RPMI7951 (cell line): ENCODE measurements at regions not wholly inside any gene's neighbourhood (a gene's known extent, or its start where the extent isn't known, plus 50 kb on each side); places are given as distances from the start of the nearest gene placed in this dataset.

ENCODE experiments used
- DNase-seq: peaks from one replicate; pipeline ENCODE4 v3.0.0-alpha.2; 2012; ENCODE audit warnings: low read depth

- no peak for DNase-seq
Observed at GRCh38 chr20:50298554-50299324, 108.1 kb downstream of the CEBPB start.

- no peak for DNase-seq
Observed at GRCh38 chr20:50299325-50299629, 108.6 kb downstream of the CEBPB start.

DNA sequence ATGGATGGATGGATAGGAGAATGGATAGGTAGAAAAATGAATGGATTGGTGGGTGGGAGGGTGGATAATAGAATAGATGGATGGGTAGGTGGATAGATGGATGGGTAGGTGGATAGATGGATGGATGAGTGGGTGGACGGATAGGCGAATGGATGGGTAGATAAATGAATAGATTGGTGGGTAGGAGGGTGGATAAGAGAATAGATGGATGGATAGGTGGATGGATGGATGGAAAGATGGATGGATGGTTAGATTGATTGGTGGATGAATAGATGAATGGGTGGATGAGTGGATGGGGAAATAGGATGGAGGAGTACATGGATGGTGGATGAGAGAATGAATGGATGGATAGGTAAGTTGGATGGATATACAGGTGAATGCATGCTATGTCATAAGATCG is 110.5 kb downstream of the CEBPB start:
- DNase-seq, result no peak

DNA sequence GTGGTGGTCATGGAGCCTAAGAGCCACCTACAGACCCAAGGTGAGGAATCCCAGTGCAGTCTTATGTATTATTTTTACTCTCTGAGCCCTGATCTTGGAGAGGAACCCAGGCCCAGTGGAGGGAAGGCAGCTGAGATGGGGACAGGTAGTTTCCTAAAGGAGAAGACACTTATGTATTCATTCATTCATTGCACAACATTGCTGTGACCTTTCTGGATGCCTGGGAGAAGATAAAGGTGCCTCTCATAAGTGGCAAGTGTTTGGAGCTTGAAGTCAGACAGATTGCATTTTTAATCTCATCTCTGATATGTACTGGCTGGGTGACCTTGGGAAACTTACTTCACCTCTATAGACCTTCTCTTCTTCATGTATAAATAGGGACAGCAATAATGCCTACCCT is 111.1 kb downstream of the CEBPB start:
- no peak for DNase-seq

GRCh38 chr20:50302341-50303057 is 111.9 kb downstream of the CEBPB start:
- DNase-seq, result no peak

DNA sequence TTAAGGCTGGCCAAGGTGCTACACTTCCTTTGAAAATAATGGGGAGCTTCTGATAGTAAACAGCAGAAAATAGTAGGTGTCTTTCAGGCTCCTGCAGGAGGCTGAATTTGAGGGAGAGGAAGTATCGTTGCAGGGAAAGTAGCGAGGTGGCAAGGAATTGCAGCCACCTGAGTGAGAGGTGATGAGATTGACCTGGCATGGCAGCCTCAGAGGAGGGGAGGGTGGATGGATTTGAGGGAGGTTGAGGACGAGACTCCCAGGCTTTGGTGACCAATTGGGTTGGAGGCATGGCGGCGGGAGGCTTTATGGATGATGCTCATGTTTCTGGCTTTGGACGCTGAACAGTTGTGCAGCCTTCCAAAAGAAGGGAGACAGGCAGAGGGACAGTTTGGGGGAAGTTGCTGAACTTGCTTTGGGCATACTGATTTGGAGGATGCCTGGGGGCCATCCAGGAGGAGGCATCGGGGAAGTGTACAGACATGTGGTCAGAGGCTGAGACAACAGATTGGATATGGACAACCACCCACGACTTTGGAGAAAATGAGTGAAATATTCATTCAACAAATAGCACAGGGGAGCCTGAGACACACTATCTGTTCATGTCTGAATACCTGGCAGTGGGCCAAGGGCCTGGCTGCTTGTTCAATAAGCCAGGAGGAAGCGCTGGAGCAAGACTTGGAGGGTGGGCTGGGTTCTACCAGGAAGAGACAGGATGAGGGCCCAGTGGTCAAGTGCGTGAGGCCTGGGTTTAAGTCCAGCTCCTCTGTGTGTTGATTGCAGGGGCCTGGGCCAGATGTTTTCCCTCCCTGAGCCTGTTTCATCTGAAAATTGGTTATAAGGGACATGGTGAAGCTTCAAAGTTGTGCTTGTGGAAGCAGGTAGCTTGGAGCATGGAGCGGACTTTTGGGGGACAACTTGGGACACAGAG is 113.2 kb downstream of the CEBPB start:
- DNase-seq, result peak; percentile 88

DNA sequence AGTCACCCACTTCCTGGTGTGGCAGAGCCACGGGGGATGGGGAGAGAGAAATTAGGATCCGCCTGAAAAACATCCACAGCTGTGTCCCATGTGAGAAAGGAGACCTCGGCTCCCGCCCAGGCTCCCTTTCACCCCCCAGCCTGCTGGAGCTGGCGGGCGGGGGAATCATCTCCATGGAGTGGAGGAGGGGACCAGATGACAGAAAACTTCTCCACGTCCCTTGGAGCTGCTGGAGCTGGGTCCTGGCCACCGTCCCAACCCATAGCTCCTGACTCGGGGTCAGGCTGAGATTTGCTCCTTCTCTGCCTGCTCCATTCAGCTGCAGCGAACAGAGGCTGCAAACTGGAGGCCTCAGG is 113.8 kb downstream of the CEBPB start:
- DNase-seq, result peak; percentile 97

DNA sequence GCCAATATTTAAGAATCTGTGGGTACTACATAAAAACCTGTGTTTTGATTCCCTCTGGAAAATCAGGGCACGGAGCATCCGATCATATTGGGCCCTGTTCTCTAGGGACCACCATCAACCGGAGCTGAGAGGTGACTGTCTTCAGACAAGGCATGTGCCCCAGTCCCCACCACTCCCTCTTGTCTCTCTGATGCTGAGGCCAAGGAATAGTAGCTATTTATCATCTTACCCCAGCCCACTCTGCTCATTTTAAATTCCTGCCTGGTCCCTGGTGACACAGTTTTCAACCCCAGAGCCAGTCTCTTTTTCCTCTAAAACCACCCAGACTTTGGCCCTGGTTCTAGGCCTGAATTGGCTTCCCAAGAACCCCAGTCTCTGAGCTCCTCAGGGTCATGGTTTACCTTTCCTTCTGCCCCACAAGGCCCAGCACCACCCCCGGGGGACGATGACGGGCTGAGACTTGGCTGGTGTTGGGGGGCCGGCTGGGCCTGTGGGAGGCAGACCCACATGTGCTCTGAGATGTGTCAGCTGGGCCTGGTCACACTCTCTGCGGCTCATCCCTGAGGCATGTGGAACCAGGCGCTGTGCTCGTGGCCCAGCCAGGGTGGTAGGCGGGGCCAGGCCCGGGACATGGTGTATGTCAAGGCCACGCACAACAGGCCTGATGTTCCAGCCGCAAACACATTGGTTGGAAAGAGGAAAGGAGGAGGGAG is 114.4 kb downstream of the CEBPB start:
- peak; percentile 99 for DNase-seq

DNA sequence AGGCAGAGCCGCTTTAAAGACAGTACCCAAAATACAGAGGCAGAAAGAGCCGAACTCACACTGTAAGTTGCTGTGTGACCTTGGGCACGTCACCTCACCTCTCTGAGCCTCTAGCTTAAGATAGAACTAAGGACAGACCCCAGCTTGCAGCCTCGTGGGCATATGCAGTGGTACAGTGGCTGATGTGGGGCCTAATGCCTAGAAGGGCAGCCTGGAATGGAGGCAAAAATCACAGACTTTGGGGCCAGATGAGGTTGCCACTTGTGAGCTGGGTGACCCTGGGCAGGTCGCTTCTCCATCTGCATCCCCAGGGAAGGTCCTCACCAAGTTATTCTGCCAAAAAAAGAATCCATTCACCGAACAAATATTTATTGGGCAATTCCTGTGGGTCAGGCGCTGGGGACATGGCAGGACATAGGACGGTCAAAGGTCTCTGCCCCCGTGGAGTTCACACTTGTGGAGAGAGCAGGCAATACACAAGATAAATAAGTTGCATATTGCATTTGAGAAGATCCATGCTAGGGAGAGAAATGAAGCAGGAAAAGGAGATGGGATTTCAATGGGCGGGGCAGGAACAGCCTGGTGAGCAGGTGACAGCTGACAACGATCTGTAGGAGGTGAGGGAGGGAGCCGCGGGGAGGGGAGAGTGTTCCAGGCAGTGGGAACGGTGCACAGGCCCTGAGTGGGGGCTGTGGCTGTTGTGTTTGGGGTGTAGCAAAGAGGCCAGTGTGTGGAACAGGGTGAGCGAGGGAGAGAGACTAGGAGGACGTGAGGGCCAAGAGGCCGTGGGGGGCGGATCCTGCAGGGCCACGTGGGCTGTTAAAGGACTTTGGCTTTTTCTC is 115.2 kb downstream of the CEBPB start:
- peak; percentile 58 for DNase-seq

DNA sequence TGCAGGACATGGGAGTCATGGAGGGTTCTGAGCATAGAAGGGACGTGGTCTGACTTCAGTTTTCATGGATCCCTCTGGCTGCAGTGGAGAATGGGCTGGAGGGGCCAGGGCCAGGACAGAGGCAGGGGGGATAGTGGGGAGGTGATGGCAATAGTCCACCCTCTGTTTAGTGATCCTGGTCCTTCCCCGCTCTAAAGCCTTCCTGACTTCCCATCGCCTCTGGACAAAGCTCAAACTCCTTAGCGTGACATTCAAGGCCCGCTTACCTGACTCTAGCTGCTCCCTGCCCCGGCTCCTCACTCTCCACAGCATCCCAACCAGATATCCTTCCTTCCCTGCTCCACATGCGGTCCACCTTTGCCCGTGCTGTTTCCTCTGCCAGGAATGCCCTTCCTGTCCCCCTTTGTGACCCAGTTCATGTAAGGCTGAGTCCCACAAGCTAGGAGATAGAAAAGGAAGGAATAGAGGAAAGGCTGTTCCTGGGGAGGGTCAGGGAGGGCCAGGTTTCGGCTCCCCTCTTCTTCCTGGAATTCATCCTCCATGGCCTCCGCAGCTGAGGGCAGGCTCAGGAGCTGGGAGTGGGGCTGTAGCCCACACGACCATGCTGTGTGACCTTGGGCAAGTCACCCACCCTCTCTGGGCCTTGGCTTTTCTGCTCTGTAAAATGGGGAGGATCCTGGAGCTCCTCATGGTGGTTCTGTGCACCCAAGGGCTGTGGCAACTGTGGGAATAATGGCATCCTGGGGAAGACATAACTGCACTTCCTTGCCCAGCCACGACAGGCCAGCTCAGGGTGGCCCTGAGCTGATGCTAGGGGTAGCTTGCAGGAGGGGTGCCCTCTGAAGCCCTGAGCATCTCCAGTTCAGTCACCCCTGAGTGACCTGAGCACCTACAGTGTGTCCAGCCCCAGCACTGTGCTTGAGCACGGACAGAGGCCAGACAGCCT is 116.1 kb downstream of the CEBPB start:
- no peak for DNase-seq

DNA sequence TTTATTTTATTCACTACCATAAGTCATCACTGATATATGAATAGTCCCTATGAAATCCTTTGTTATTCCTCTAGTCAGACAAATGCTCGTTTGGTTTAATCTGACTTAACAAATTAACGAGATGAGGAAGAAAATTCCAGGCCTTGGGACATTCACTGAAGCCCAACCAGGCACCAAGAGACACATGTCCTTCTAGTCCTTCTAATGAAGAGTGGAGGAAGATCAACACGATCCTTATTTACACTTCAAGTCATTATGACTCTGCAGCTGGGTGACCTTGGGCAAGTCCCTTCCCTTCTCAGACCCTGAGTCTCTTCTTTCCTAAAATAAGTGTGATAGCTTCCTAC is 117.5 kb downstream of the CEBPB start:
- peak; percentile 44 for DNase-seq

DNA sequence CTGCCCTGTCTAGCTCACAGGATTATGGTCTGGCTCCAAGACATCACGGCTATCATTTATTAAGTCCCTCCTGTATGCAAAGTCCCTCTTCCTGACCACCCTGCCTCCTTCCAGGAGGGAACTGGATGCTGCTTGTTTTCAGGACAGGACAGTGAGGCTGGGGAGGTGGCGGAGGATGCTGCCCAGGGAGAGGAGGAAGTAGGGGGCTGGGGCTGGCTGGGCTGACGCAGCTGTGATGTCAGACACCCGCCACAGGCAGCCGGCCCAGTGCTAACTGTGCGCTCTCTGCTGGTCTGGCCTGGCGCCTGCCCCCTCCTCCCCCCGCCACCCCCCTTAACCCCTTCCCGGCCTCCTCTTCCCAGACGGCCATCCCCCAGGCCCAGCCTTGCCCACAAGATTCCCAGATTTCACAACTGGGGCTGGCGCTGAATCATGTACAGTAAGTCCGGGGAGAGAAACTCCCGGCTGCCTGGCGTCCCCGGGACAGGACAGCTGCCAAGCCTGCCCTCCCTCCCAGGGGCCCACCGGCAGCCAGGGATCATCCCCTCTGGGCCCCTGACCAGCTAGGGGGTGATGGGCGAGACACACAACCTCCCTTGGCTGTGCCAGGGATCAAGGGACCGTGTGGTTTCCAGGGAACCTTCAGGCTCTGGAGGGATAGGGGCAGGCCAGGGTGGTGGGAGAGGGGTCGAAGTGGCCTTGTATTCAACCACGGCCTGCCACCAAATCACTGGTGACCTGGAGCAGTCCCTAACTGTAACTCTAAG is 118.1 kb downstream of the CEBPB start:
- DNase-seq, result peak; percentile 100

- DNase-seq, result no peak
Observed at GRCh38 chr20:50309280-50309763, 118.7 kb downstream of the CEBPB start.

GRCh38 chr20:50309764-50310672 is 119.4 kb downstream of the CEBPB start:
- DNase-seq, result no peak

- no peak for DNase-seq
Observed at GRCh38 chr20:50310673-50311051, 120.0 kb downstream of the CEBPB start.

- DNase-seq, result peak; percentile 24
Observed at GRCh38 chr20:50311308-50312001, 120.8 kb downstream of the CEBPB start.

GRCh38 chr20:50312002-50312681 is 121.5 kb downstream of the CEBPB start:
- DNase-seq, result no peak
